ENCODE measurements at regions not wholly inside any gene's neighbourhood (a gene's known extent, or its start where the extent isn't known, plus 50 kb on each side); places are given as distances from the start of the nearest gene placed in this dataset.
"Not testable (repeated sequence)": the region's sequence is repeated elsewhere in the genome, so short reads cannot be mapped to it uniquely, and the experiment has no call there.

DNA sequence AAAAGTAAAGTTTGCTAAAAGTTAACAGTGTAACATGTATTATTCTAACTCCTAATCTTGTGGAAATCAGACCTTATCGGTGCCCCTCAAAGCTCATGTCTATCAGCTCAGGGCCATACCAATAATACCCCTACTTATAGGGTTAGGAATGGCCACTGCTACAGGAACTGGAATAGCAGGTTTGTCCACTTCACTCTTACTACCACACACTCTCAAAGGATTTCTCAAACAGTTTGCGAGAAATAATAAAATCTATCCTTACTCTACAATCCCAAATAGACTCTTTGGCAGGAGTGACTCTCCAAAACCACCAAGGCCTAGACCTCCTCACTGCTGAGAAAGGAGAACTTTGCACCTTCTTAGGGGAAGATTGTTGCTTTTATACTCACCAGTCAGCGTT lies 1677.7 kb downstream of the OLFM4 start:
- 50 to 73% (median 53%) methylated on average over 3 of the region's 3 CpGs for WGBS, 3 donors
- no peak for FAIRE-seq
- Histone ChIP-seq H3K27me3 (ENCODE audit: control insufficient read depth in 3 of 3, insufficient read depth in 3 of 3, low read length in 3 of 3) (no peaks in the 10 kb centered on the region), H3K27ac (ENCODE audit: low read depth in 1 of 3, low read length in 2 of 3) (no peak overlapping the region), H3K9me3 (ENCODE audit: control insufficient read depth in 2 of 2, insufficient read depth in 1 of 2, low read depth in 1 of 2, low read length in 1 of 2) (peaks cover 0 to 9% of the 10 kb centered on the region in 2 donors), H3K36me3 (ENCODE audit: control insufficient read depth in 3 of 3, insufficient read depth in 2 of 3, low read depth in 1 of 3, low read length in 3 of 3) (no peaks in the 10 kb centered on the region), H3K4me3 (ENCODE audit: low read depth in 1 of 3, low read length in 3 of 3) (no peak overlapping the region), H3K4me1 (ENCODE audit: control insufficient read depth in 3 of 3, insufficient read depth in 2 of 3, low read depth in 1 of 3, low read length in 2 of 3) (no peaks in the 10 kb centered on the region)
- no peak for DNase-seq

DNA sequence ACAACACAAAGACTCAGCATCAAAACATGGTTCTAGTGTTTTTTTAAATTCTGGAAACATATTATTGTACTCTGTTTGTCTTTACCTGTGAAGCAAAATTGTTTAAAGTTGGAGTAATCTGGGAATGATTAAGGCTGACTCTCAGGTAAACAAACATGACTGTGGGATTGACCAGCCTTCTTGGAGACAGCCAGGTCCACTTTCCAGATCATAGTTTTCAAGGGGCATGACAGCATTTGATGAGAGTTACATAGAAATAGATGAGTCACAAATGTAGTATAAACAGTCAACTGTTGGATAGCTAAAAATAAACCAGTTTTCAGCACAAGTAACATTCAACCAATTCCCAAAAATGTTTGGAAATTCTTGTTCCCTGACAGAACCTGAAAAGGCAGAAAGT lies 1680.9 kb downstream of the OLFM4 start:
- no peak overlapping the region for H3K27ac ChIP-seq (ENCODE audit: low read depth in 1 of 3, low read length in 2 of 3)
- H3K27me3 ChIP-seq (ENCODE audit: control insufficient read depth in 3 of 3, insufficient read depth in 3 of 3, low read length in 3 of 3), result no peaks in the 10 kb centered on the region
- peaks cover 0 to 9% of the 10 kb centered on the region in 2 donors for H3K9me3 ChIP-seq (ENCODE audit: control insufficient read depth in 2 of 2, insufficient read depth in 1 of 2, low read depth in 1 of 2, low read length in 1 of 2)
- no peaks in the 10 kb centered on the region for H3K36me3 ChIP-seq (ENCODE audit: control insufficient read depth in 3 of 3, insufficient read depth in 2 of 3, low read depth in 1 of 3, low read length in 3 of 3)
- H3K4me1 ChIP-seq (ENCODE audit: control insufficient read depth in 3 of 3, insufficient read depth in 2 of 3, low read depth in 1 of 3, low read length in 2 of 3), result no peaks in the 10 kb centered on the region
- H3K4me3 ChIP-seq (ENCODE audit: low read depth in 1 of 3, low read length in 3 of 3), result no peak overlapping the region
- FAIRE-seq, result no peak
- no peak for DNase-seq

DNA sequence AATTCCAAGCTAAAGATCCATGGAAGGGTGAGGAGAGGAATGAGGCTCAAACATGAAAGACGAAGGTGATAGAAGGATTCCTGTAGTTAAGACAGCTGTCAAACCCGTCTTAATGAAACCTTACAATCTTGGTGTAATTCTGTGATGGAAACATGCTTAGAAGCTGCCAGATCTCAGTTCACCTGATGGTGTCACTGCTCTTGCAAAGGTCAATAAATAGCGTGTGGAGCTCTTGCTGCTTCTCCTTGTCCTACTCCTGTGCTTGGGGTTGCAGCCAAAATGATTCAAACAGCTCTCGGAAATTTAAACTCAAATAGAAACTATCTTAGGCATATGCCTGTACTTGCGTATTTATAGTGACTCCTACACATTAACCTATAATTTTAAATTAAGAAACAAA lies 1705.0 kb downstream of the OLFM4 start:
- DNase-seq (peak; percentile 2 to 4), FAIRE-seq (no peak)
- 45 to 57% (median 55%) methylated on average over 5 of the region's 5 CpGs for WGBS, 3 donors
- Histone ChIP-seq H3K36me3 (ENCODE audit: control insufficient read depth in 3 of 3, insufficient read depth in 2 of 3, low read depth in 1 of 3, low read length in 3 of 3) (no peaks in the 10 kb centered on the region), H3K4me1 (ENCODE audit: control insufficient read depth in 3 of 3, insufficient read depth in 2 of 3, low read depth in 1 of 3, low read length in 2 of 3) (no peaks in the 10 kb centered on the region), H3K27ac (ENCODE audit: low read depth in 1 of 3, low read length in 2 of 3) (no peak overlapping the region), H3K4me3 (ENCODE audit: low read depth in 1 of 3, low read length in 3 of 3) (no peak overlapping the region), H3K27me3 (ENCODE audit: control insufficient read depth in 3 of 3, insufficient read depth in 3 of 3, low read length in 3 of 3) (no peaks in the 10 kb centered on the region), H3K9me3 (ENCODE audit: control insufficient read depth in 2 of 2, insufficient read depth in 1 of 2, low read depth in 1 of 2, low read length in 1 of 2) (no peaks in the 10 kb centered on the region)

DNA sequence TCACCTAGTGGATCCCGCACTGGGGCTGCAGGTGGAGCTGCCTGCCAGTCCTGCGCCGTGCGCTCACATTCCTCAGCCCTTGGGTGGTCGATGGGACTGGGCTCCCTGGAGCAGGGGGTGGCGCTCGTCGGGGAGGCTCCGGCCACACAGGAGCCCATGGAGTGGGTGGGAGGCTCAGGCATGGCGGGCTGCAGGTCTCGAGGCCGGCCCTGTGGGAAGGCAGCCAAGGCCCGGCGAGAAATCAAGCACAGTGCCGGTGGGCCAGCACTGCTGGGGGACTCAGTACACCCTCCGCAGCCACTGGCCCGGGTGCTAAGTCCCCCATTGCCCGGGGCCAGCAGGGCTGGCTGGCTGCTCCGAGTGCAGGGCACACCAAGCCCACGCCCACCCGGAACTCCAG lies 1708.6 kb downstream of the OLFM4 start:
- not testable (repeated sequence) for FAIRE-seq; H3K27me3 ChIP-seq (ENCODE audit: control insufficient read depth in 3 of 3, insufficient read depth in 3 of 3, low read length in 3 of 3); DNase-seq; H3K4me1 ChIP-seq (ENCODE audit: control insufficient read depth in 3 of 3, insufficient read depth in 2 of 3, low read depth in 1 of 3, low read length in 2 of 3); H3K36me3 ChIP-seq (ENCODE audit: control insufficient read depth in 3 of 3, insufficient read depth in 2 of 3, low read depth in 1 of 3, low read length in 3 of 3); H3K9me3 ChIP-seq (ENCODE audit: control insufficient read depth in 2 of 2, insufficient read depth in 1 of 2, low read depth in 1 of 2, low read length in 1 of 2); H3K4me3 ChIP-seq (ENCODE audit: low read depth in 1 of 3, low read length in 3 of 3); H3K27ac ChIP-seq (ENCODE audit: low read depth in 1 of 3, low read length in 2 of 3)
- 95 to 98% (median 95%) methylated on average over 12 to 21 of the region's 21 CpGs for WGBS, 3 donors

DNA sequence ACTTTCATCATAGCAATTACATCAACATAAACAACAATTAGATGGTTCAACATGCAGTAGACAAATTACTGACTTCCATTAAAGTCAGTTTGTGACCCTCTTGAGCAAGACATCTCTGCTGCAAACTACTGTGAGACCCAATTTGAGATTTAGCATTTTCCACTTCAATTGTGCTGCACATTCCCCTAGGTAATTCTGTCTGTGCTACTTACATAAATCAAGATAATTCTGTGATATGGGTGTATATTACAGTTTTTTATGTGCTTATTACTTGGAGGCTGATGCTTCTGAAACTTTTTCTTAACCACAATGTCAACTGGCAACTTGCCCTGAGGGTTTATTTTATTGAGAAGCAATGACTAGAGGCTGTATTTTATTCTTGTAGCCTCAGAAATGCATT lies 1714.4 kb downstream of the OLFM4 start:
- Histone ChIP-seq H3K9me3 (ENCODE audit: control insufficient read depth in 2 of 2, insufficient read depth in 1 of 2, low read depth in 1 of 2, low read length in 1 of 2) (no peaks in the 10 kb centered on the region), H3K36me3 (ENCODE audit: control insufficient read depth in 3 of 3, insufficient read depth in 2 of 3, low read depth in 1 of 3, low read length in 3 of 3) (no peaks in the 10 kb centered on the region), H3K27me3 (ENCODE audit: control insufficient read depth in 3 of 3, insufficient read depth in 3 of 3, low read length in 3 of 3) (no peaks in the 10 kb centered on the region), H3K4me1 (ENCODE audit: control insufficient read depth in 3 of 3, insufficient read depth in 2 of 3, low read depth in 1 of 3, low read length in 2 of 3) (no peaks in the 10 kb centered on the region), H3K4me3 (ENCODE audit: low read depth in 1 of 3, low read length in 3 of 3) (no peak overlapping the region), H3K27ac (ENCODE audit: low read depth in 1 of 3, low read length in 2 of 3) (no peak overlapping the region)
- FAIRE-seq (no peak), DNase-seq (no peak)

DNA sequence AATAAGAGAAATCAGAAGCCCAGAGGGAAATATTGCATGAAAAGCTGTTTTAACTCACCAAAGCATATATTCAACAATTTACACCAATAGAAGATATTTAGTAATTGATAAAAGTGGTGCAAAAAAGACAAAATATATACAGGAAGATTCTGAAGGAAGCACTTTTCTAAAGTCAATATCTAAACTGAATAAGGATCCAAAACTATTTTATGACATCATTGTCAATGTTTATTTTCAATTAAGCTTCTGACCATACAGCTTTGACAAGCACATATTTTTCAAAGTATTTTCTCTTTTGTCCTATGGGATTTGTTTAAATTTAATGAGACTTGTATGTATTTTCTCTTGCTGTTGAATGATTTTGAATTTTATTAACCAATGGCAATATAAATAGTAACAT lies 1716.1 kb downstream of the OLFM4 start:
- no peaks in the 10 kb centered on the region for H3K27me3 ChIP-seq (ENCODE audit: control insufficient read depth in 3 of 3, insufficient read depth in 3 of 3, low read length in 3 of 3)
- no peak overlapping the region for H3K4me3 ChIP-seq (ENCODE audit: low read depth in 1 of 3, low read length in 3 of 3)
- no peak overlapping the region for H3K27ac ChIP-seq (ENCODE audit: low read depth in 1 of 3, low read length in 2 of 3)
- no peak for DNase-seq
- no peaks in the 10 kb centered on the region for H3K4me1 ChIP-seq (ENCODE audit: control insufficient read depth in 3 of 3, insufficient read depth in 2 of 3, low read depth in 1 of 3, low read length in 2 of 3)
- H3K36me3 ChIP-seq (ENCODE audit: control insufficient read depth in 3 of 3, insufficient read depth in 2 of 3, low read depth in 1 of 3, low read length in 3 of 3), result no peaks in the 10 kb centered on the region
- peak; percentile 10 for FAIRE-seq
- H3K9me3 ChIP-seq (ENCODE audit: control insufficient read depth in 2 of 2, insufficient read depth in 1 of 2, low read depth in 1 of 2, low read length in 1 of 2), result no peaks in the 10 kb centered on the region

DNA sequence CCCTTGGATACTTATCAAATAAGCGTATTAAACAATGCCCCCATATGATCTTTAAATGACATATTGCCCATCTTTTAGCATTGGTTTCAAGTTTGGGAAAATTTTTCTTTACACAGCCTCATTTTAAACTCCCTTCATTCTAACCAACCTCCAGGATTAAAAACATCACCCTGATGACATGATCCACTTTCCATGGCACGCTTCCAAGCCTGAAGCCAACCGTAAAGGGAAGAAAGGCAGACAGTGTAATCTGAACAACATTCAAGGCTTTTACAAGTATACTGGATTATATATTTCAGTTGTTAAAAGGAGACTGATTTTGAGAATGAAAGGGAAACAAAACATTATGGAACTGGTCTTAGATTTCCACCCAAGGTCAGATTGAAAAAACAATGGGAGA lies 1721.9 kb downstream of the OLFM4 start:
- Histone ChIP-seq H3K27ac (ENCODE audit: low read depth in 1 of 3, low read length in 2 of 3) (no peak overlapping the region), H3K4me3 (ENCODE audit: low read depth in 1 of 3, low read length in 3 of 3) (no peak overlapping the region), H3K36me3 (ENCODE audit: control insufficient read depth in 3 of 3, insufficient read depth in 2 of 3, low read depth in 1 of 3, low read length in 3 of 3) (no peaks in the 10 kb centered on the region), H3K27me3 (ENCODE audit: control insufficient read depth in 3 of 3, insufficient read depth in 3 of 3, low read length in 3 of 3) (no peaks in the 10 kb centered on the region), H3K4me1 (ENCODE audit: control insufficient read depth in 3 of 3, insufficient read depth in 2 of 3, low read depth in 1 of 3, low read length in 2 of 3) (no peaks in the 10 kb centered on the region), H3K9me3 (ENCODE audit: control insufficient read depth in 2 of 2, insufficient read depth in 1 of 2, low read depth in 1 of 2, low read length in 1 of 2) (no peaks in the 10 kb centered on the region)
- DNase-seq (no peak), FAIRE-seq (no peak)
- 77 to 82% (median 79%) methylated on average over 3 of the region's 3 CpGs for WGBS, 3 donors

DNA sequence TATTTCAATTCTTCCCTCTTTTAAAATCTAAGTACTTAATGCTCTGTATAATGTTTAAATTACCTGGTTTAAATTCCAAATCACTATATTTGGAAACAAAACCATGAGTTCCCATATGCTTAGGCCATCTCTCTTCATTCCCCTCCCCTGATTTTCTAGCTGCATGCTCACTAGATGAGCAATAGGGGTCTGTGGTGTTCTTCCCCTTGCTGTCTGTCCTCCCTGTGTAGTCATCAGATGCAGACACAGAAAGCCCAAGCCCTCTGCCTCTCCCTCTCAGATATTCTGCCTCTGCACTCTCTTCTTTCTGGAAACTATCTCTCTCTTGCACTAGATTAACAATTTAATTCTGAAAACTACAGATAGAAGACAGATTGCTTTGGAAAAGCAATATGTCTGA lies 1730.2 kb downstream of the OLFM4 start:
- Histone ChIP-seq H3K36me3 (ENCODE audit: control insufficient read depth in 3 of 3, insufficient read depth in 2 of 3, low read depth in 1 of 3, low read length in 3 of 3) (no peaks in the 10 kb centered on the region), H3K4me1 (ENCODE audit: control insufficient read depth in 3 of 3, insufficient read depth in 2 of 3, low read depth in 1 of 3, low read length in 2 of 3) (no peaks in the 10 kb centered on the region), H3K27me3 (ENCODE audit: control insufficient read depth in 3 of 3, insufficient read depth in 3 of 3, low read length in 3 of 3) (no peaks in the 10 kb centered on the region), H3K4me3 (ENCODE audit: low read depth in 1 of 3, low read length in 3 of 3) (no peak overlapping the region), H3K27ac (ENCODE audit: low read depth in 1 of 3, low read length in 2 of 3) (no peak overlapping the region), H3K9me3 (ENCODE audit: control insufficient read depth in 2 of 2, insufficient read depth in 1 of 2, low read depth in 1 of 2, low read length in 1 of 2) (no peaks in the 10 kb centered on the region)
- DNase-seq (no peak), FAIRE-seq (no peak)

DNA sequence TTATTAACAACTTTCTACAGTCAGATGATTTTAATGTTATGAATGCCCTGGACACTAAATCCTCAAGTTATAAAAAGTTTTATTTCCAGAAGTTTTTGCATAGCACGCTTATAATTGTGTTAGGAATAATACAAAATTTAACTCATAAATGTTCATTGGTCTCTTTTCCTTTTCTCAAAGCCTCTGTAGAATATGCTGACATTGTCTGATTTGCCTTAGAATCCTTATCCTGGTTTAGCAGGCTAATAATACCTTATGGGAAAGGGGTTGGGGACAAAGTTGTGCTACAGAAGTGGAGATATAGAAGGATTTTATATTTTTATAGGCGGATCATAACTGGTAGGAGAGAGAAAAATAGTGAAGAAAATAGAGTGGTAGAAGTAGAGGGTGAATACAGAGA lies 1739.6 kb downstream of the OLFM4 start:
- no peaks in the 10 kb centered on the region for H3K9me3 ChIP-seq (ENCODE audit: control insufficient read depth in 2 of 2, insufficient read depth in 1 of 2, low read depth in 1 of 2, low read length in 1 of 2)
- no peaks in the 10 kb centered on the region for H3K4me1 ChIP-seq (ENCODE audit: control insufficient read depth in 3 of 3, insufficient read depth in 2 of 3, low read depth in 1 of 3, low read length in 2 of 3)
- DNase-seq (no peak), FAIRE-seq (no peak)
- no peak overlapping the region for H3K27ac ChIP-seq (ENCODE audit: low read depth in 1 of 3, low read length in 2 of 3)
- H3K27me3 ChIP-seq (ENCODE audit: control insufficient read depth in 3 of 3, insufficient read depth in 3 of 3, low read length in 3 of 3), result no peaks in the 10 kb centered on the region
- H3K4me3 ChIP-seq (ENCODE audit: low read depth in 1 of 3, low read length in 3 of 3), result no peak overlapping the region
- 78 to 90% (median 83%) methylated on average over 2 of the region's 2 CpGs for WGBS, 3 donors
- H3K36me3 ChIP-seq (ENCODE audit: control insufficient read depth in 3 of 3, insufficient read depth in 2 of 3, low read depth in 1 of 3, low read length in 3 of 3), result no peaks in the 10 kb centered on the region
